SU-DHL-6 (cell line): ENCODE measurements at regions not wholly inside any gene's neighbourhood (a gene's known extent, or its start where the extent isn't known, plus 50 kb on each side); places are given as distances from the start of the nearest gene placed in this dataset.

ENCODE experiments used
- H2AFZ ChIP-seq: fragments of 200-600 bp; sonication (generic); 2 replicates; pipeline ENCODE4 v1.6.1; 2014; ENCODE audit warnings: low read depth, mild to moderate bottlenecking, moderate library complexity, mixed read lengths, antibody characterized with exemption, low read length; ENCODE audit not compliant: severe bottlenecking
- H3F3A ChIP-seq: fragments of 200-600 bp; shearing (Covaris generic); 2 replicates; pipeline ENCODE4 v1.6.0; 2016; ENCODE audit warnings: antibody characterized with exemption, mild to moderate bottlenecking; ENCODE audit not compliant: insufficient read depth
- H3K27ac ChIP-seq: fragments of 200-600 bp; sonication (generic); 2 replicates; pipeline ENCODE4 v1.5.1; 2016; ENCODE audit warnings: low read depth, mild to moderate bottlenecking, low read length, moderate library complexity, mixed read lengths
- H3K27me3 ChIP-seq: fragments of 200-600 bp; sonication (generic), shearing (Covaris generic); 2 replicates; pipeline ENCODE4 v1.6.0; 2014; ENCODE audit warnings: mild to moderate bottlenecking, low read length
- H3K36me3 ChIP-seq: fragments of 200-600 bp; sonication (generic); 2 replicates; pipeline ENCODE4 v1.6.1; 2014; ENCODE audit warnings: mild to moderate bottlenecking, low read length, mixed read lengths
- H3K4me2 ChIP-seq: fragments of 300-600, 200-600 bp; shearing (Covaris generic), sonication (generic); 2 replicates; pipeline ENCODE4 v1.6.0; 2014; ENCODE audit warnings: low read length, low read depth, mild to moderate bottlenecking; ENCODE audit not compliant: poor library complexity, severe bottlenecking
- H3K4me3 ChIP-seq: fragments of 200-600 bp; sonication (generic); 2 replicates; pipeline ENCODE4 v1.5.1; 2014; ENCODE audit warnings: antibody characterized with exemption, low read length, mild to moderate bottlenecking, mixed read lengths; ENCODE audit not compliant: insufficient read depth, poor library complexity, severe bottlenecking
- H3K79me2 ChIP-seq: fragments of 200-600 bp; sonication (generic); 2 replicates; pipeline ENCODE4 v1.6.1; 2014; ENCODE audit warnings: mild to moderate bottlenecking, low read length, moderate library complexity; ENCODE audit not compliant: insufficient read depth
- H3K9ac ChIP-seq: fragments of 200-600 bp; sonication (generic); 2 replicates; pipeline ENCODE4 v1.7.0; 2014; ENCODE audit warnings: mild to moderate bottlenecking, low read length
- H3K9me2 ChIP-seq: fragments of 200-600 bp; sonication (generic); replicated peaks from 2 replicates; pipeline ENCODE4 v1.6.1; 2014; ENCODE audit warnings: low read length; ENCODE audit not compliant: insufficient read depth
- H3K9me3 ChIP-seq: fragments of 200-600 bp; sonication (generic); 2 replicates; pipeline ENCODE4 v1.6.1; 2014; ENCODE audit warnings: low read length, mixed read lengths; ENCODE audit not compliant: insufficient read depth
- H4K20me1 ChIP-seq: fragments of 200-600 bp; sonication (generic); 2 replicates; pipeline ENCODE4 v1.6.1; 2014; ENCODE audit warnings: low read depth, mild to moderate bottlenecking, antibody characterized with exemption, low read length, moderate library complexity, mixed read lengths
- CTCF ChIP-seq: fragments of 200-600 bp; sonication (generic); IDR thresholded peaks from one replicate; pipeline ENCODE4 v1.5.1; 2017; ENCODE audit warnings: antibody characterized with exemption, mild to moderate bottlenecking, low read length, moderate library complexity; ENCODE audit not compliant: insufficient read depth, poor library complexity, severe bottlenecking
- EZH2phosphoT487 ChIP-seq: fragments of 200-600 bp; sonication (generic), shearing (Covaris generic); conservative IDR thresholded peaks from 2 replicates; pipeline ENCODE4 v1.6.1; 2018; ENCODE audit warnings: mild to moderate bottlenecking, antibody characterized with exemption, low read length, moderate library complexity, mixed read lengths

- H2AFZ ChIP-seq = no peak overlapping the region
- no peak overlapping the region for H3K4me2 ChIP-seq
- H3K36me3 ChIP-seq = no peaks in the 10 kb centered on the region
- H3K9ac ChIP-seq = no peak overlapping the region
- no peaks in the 10 kb centered on the region for H3K9me3 ChIP-seq
- no peaks in the 10 kb centered on the region for H3K27me3 ChIP-seq
- H3K4me3 ChIP-seq = no peak overlapping the region
- no peaks in the 10 kb centered on the region for H3K9me2 ChIP-seq
- TF ChIP-seq EZH2phosphoT487 (no peak), CTCF (no peak)
- no peak overlapping the region for H3K27ac ChIP-seq
- no peaks in the 10 kb centered on the region for H4K20me1 ChIP-seq
- H3K79me2 ChIP-seq = no peaks in the 10 kb centered on the region
- H3F3A ChIP-seq = no peaks in the 10 kb centered on the region
Measured at GRCh38 chr3:102529452-102529851, 94.6 kb downstream of the ZPLD1 start.

GRCh38 chr3:102530415-102531181, 95.8 kb downstream of the ZPLD1 start:
- H3K36me3 ChIP-seq = no peaks in the 10 kb centered on the region
- H3K9me3 ChIP-seq = no peaks in the 10 kb centered on the region
- H3K9ac ChIP-seq = no peak overlapping the region
- H2AFZ ChIP-seq = no peak overlapping the region
- TF ChIP-seq CTCF (no peak), EZH2phosphoT487 (no peak)
- H3K4me3 ChIP-seq = no peak overlapping the region
- no peaks in the 10 kb centered on the region for H3K79me2 ChIP-seq
- H3K9me2 ChIP-seq = no peaks in the 10 kb centered on the region
- H3K27me3 ChIP-seq = no peaks in the 10 kb centered on the region
- no peak overlapping the region for H3K27ac ChIP-seq
- no peaks in the 10 kb centered on the region for H3F3A ChIP-seq
- H3K4me2 ChIP-seq = no peak overlapping the region
- H4K20me1 ChIP-seq = no peaks in the 10 kb centered on the region

- Histone ChIP-seq H3K9me3 (no peaks in the 10 kb centered on the region), H3K4me3 (no peak overlapping the region), H2AFZ (no peak overlapping the region), H4K20me1 (no peaks in the 10 kb centered on the region), H3K36me3 (no peaks in the 10 kb centered on the region), H3K9me2 (no peaks in the 10 kb centered on the region), H3F3A (no peaks in the 10 kb centered on the region), H3K27me3 (no peaks in the 10 kb centered on the region), H3K27ac (no peak overlapping the region), H3K9ac (no peak overlapping the region), H3K4me2 (no peak overlapping the region), H3K79me2 (no peaks in the 10 kb centered on the region)
- TF ChIP-seq CTCF (no peak), EZH2phosphoT487 (no peak)
Measured at GRCh38 chr3:102531686-102532085, 96.9 kb downstream of the ZPLD1 start.
